HCT116 (cell line): ENCODE measurements at regions not wholly inside any gene's neighbourhood (a gene's known extent, or its start where the extent isn't known, plus 50 kb on each side); places are given as distances from the start of the nearest gene placed in this dataset.

ENCODE experiments used
- ATAC-seq: fragments of 200-7000 bp; cut with Tn5 transposase; 2 replicates; pipeline ENCODE4 v1.9.1; 2020; ENCODE audit warnings: mild to moderate bottlenecking, moderate library complexity
- BruUV-seq: library from RNA; stranded (reverse); fragments of 400-500 nt; replicated peaks from 2 replicates; lab custom pipeline; 2021; lab: Mats Ljungman, UMichigan
- CTCF ChIA-PET: fragments of 300-600 bp; sonication (Branson Sonifier 250); formaldehyde crosslinking; loops from one replicate; lab custom pipeline; 2021; ENCODE audit warnings: antibody characterized with exemption; lab: Charles Lee
- POLR2A ChIA-PET: fragments of 300-600, 350-600 bp; sonication (Branson Sonifier 250); formaldehyde crosslinking; loops from one replicate; lab custom pipeline; 2021; ENCODE audit warnings: antibody characterized with exemption; lab: Charles Lee
- RAD21 ChIA-PET, 2 experiments: fragments of 300-600 bp; sonication (Branson Sonifier 250); formaldehyde crosslinking; loops; one replicate each; lab custom pipeline; 2023; ENCODE audit warnings: low total read pairs in 2 of 2; ENCODE audit not compliant: uncharacterized antibody in 2 of 2, unreplicated experiment in 2 of 2, low non-redundant PET in 1 of 2; lab: Charles Lee
- DNase-seq: peaks from one replicate; pipeline ENCODE4 v3.0.0-alpha.2; 2010; ENCODE audit warnings: low read depth, low spot score
- H2AFZ ChIP-seq: fragments of 200-600 bp; shearing (Covaris generic), sonication (generic); 2 replicates; pipeline ENCODE4 v1.6.1; 2017; ENCODE audit warnings: low read depth, mixed run types, mixed read lengths, antibody characterized with exemption, low read length; ENCODE audit not compliant: poor library complexity, severe bottlenecking
- H3K27ac ChIP-seq: 2 replicates; pipeline ENCODE4 v1.5.1; 2012; ENCODE audit warnings: low read depth, low read length
- H3K27me3 ChIP-seq: fragments of 200-600 bp; sonication (generic); 2 replicates; pipeline ENCODE4 v1.6.1; 2016; ENCODE audit warnings: mixed run types, low read length, mixed read lengths; ENCODE audit not compliant: insufficient read depth
- H3K36me3 ChIP-seq, 2 experiments: fragments of 200-500 bp in 1 of 2; fragments of 200-600 bp in 1 of 2; sonication (Bioruptor generic) in 1 of 2; sonication (generic) in 1 of 2; 2 replicates each; pipeline versions ENCODE4 v1.5.1 to v1.6.1; 2014 to 2016; ENCODE audit warnings: low read length in 2 of 2, inconsistent platforms in 1 of 2, mixed read lengths in 1 of 2, mixed run types in 1 of 2; ENCODE audit not compliant: insufficient read depth in 2 of 2, control insufficient read depth in 1 of 2
- H3K4me1 ChIP-seq, 2 experiments: fragments of 200-600 bp in 1 of 2; sonication (generic) in 1 of 2; 2 replicates each; pipeline versions ENCODE4 v1.5.1 to v1.6.1; 2012 to 2017; ENCODE audit warnings: low read length in 2 of 2, inconsistent platforms in 1 of 2, mild to moderate bottlenecking in 1 of 2, mixed read lengths in 1 of 2, mixed run types in 1 of 2, moderate library complexity in 1 of 2; ENCODE audit not compliant: insufficient read depth in 2 of 2, control insufficient read depth in 1 of 2
- H3K4me2 ChIP-seq: fragments of 200-600 bp; sonication (generic); 2 replicates; pipeline ENCODE4 v1.6.1; 2017; ENCODE audit warnings: mixed run types, low read length, mixed read lengths
- H3K4me3 ChIP-seq, 2 experiments: fragments of 200-600 bp in 1 of 2; sonication (generic) in 1 of 2; replicated peaks in 1 of 2; 2 replicates each; pipeline ENCODE4 v1.5.1; 2011 to 2016; ENCODE audit warnings: low read length in 2 of 2, control low read depth in 1 of 2, low read depth in 1 of 2, mild to moderate bottlenecking in 1 of 2, mixed read lengths in 1 of 2, mixed run types in 1 of 2
- H3K79me2 ChIP-seq: fragments of 200-600 bp; sonication (generic); 2 replicates; pipeline ENCODE4 v1.6.1; 2017; ENCODE audit warnings: mild to moderate bottlenecking, mixed run types, low read length, moderate library complexity, mixed read lengths; ENCODE audit not compliant: insufficient read depth
- H3K9ac ChIP-seq: fragments of 200-600 bp; sonication (generic); 2 replicates; pipeline ENCODE4 v1.6.1; 2016; ENCODE audit warnings: low read length, mixed read lengths
- H3K9me2 ChIP-seq: fragments of 200-600 bp; sonication (generic), shearing (Covaris generic); 2 replicates; pipeline ENCODE4 v1.6.1; 2017; ENCODE audit warnings: mixed run types, mild to moderate bottlenecking, moderate library complexity; ENCODE audit not compliant: insufficient read depth
- H3K9me3 ChIP-seq, 2 experiments: fragments of 200-500 bp in 1 of 2; fragments of 200-600 bp in 1 of 2; sonication (Bioruptor generic) in 1 of 2; sonication (generic) in 1 of 2; 2 replicates each; pipeline ENCODE4 v1.6.1; 2014 to 2017; ENCODE audit warnings: low read length in 2 of 2, mixed read lengths in 2 of 2, inconsistent platforms in 1 of 2, low read depth in 1 of 2, mild to moderate bottlenecking in 1 of 2, mixed run types in 1 of 2, moderate library complexity in 1 of 2; ENCODE audit not compliant: control insufficient read depth in 1 of 2, insufficient read depth in 1 of 2
- H4K20me1 ChIP-seq: fragments of 200-600 bp; sonication (generic), shearing (Covaris generic); 2 replicates; pipeline ENCODE4 v1.6.1; 2017; ENCODE audit warnings: mixed run types, mild to moderate bottlenecking, moderate library complexity; ENCODE audit not compliant: insufficient read depth
- ATF3 ChIP-seq: IDR thresholded peaks from 2 replicates; pipeline ENCODE4 v1.6.1; 2012
- CEBPB ChIP-seq: IDR thresholded peaks from 2 replicates; pipeline ENCODE4 v1.6.1; 2012; ENCODE audit warnings: low read depth
- CTCF ChIP-seq, 3 experiments: fragments of 200-600 bp in 1 of 3; sonication (generic) in 1 of 3; IDR thresholded peaks in 2 of 3; conservative IDR thresholded peaks in 1 of 3; 2 replicates each; pipeline ENCODE4 v1.5.1; 2012 to 2017; ENCODE audit warnings: low read depth in 2 of 3, low read length in 2 of 3, antibody characterized with exemption in 1 of 3, borderline replicate concordance in 1 of 3, control low read depth in 1 of 3, mild to moderate bottlenecking in 1 of 3, mixed read lengths in 1 of 3, mixed run types in 1 of 3, moderate library complexity in 1 of 3; ENCODE audit not compliant: insufficient read depth in 1 of 3
- EGR1 ChIP-seq: IDR thresholded peaks from 2 replicates; pipeline ENCODE4 v1.6.1; 2012; ENCODE audit warnings: low read depth
- ELF1 ChIP-seq: IDR thresholded peaks from 2 replicates; pipeline ENCODE4 v1.6.1; 2012; ENCODE audit warnings: low read depth, borderline replicate concordance
- EZH2 ChIP-seq: fragments of 200-600 bp; sonication (generic); IDR thresholded peaks from 2 replicates; pipeline ENCODE4 v1.6.1; 2017; ENCODE audit warnings: antibody characterized with exemption, mixed run types
- EZH2phosphoT487 ChIP-seq: fragments of 200-600 bp; IDR thresholded peaks from 2 replicates; pipeline ENCODE4 v1.6.1; 2018; ENCODE audit warnings: antibody characterized with exemption, borderline replicate concordance
- FOSL1 ChIP-seq: IDR thresholded peaks from 2 replicates; pipeline ENCODE4 v1.6.1; 2012; ENCODE audit warnings: low read depth
- JUND ChIP-seq: IDR thresholded peaks from 2 replicates; pipeline ENCODE4 v1.6.1; 2012
- POLR2A ChIP-seq: IDR thresholded peaks from 2 replicates; pipeline ENCODE4 v1.7.0; 2011; ENCODE audit warnings: borderline replicate concordance; ENCODE audit not compliant: insufficient read depth, insufficient read length; ENCODE audit errors: extremely low read depth
- POLR2AphosphoS5 ChIP-seq: IDR thresholded peaks from 2 replicates; pipeline ENCODE4 v1.6.1; 2011; ENCODE audit warnings: mild to moderate bottlenecking, low read depth, low read length, moderate library complexity
- RAD21 ChIP-seq: IDR thresholded peaks from 2 replicates; pipeline ENCODE4 v1.6.1; 2012; ENCODE audit warnings: low read depth, mild to moderate bottlenecking
- REST ChIP-seq: IDR thresholded peaks from 2 replicates; pipeline ENCODE4 v1.6.1; 2012; ENCODE audit warnings: low read depth
- SIN3A ChIP-seq: IDR thresholded peaks from 2 replicates; pipeline ENCODE4 v1.6.1; 2012; ENCODE audit warnings: low read depth
- SP1 ChIP-seq: IDR thresholded peaks from 2 replicates; pipeline ENCODE4 v1.6.1; 2012; ENCODE audit warnings: low read depth
- TCF7L2 ChIP-seq: IDR thresholded peaks from 2 replicates; pipeline ENCODE4 v1.7.0; 2011; ENCODE audit warnings: borderline replicate concordance, inconsistent platforms; ENCODE audit not compliant: insufficient read depth, insufficient read length; ENCODE audit errors: extremely low read depth
- YY1 ChIP-seq: IDR thresholded peaks from 2 replicates; pipeline ENCODE4 v1.6.1; 2011; ENCODE audit warnings: low read length, low read depth, moderate library complexity, mild to moderate bottlenecking; ENCODE audit not compliant: insufficient replicate concordance; ENCODE audit errors: extremely low read depth
- ZNF274 ChIP-seq: fragments of 200-500 bp; sonication (Bioruptor generic); IDR thresholded peaks from 2 replicates; pipeline ENCODE4 v1.6.1; 2014; ENCODE audit warnings: mild to moderate bottlenecking, low read depth, low read length, inconsistent platforms
- intact Hi-C: fragments of 100-400 bp; cut with micrococcal nuclease; formaldehyde crosslinking; loops from 2 replicates; pipeline ENCODE4 v1.10.0; 2022

- Histone ChIP-seq H3K36me3 (no peaks in the 10 kb centered on the region), H2AFZ (no peak overlapping the region), H3K9me3 (peaks cover 0 to 5% of the 10 kb centered on the region in 2 experiments; a peak in 1 of 4 replicates), H3K9ac (no peak overlapping the region), H3K4me1 (peaks cover 5 to 7% of the 10 kb centered on the region in 2 experiments; a peak in 2 of 4 replicates), H3K9me2 (no peaks in the 10 kb centered on the region), H3K4me3 (no peak overlapping the region), H3K27ac (no peak overlapping the region), H3K79me2 (no peaks in the 10 kb centered on the region), H3K4me2 (no peak overlapping the region), H4K20me1 (no peaks in the 10 kb centered on the region), H3K27me3 (no peaks in the 10 kb centered on the region)
- TF ChIP-seq FOSL1 (no peak), SIN3A (no peak), CEBPB (no peak), POLR2A (no peak), ZNF274 (no peak), EZH2phosphoT487 (no peak), EZH2 (no peak), TCF7L2 (no peak), ELF1 (no peak), EGR1 (no peak), ATF3 (no peak), POLR2AphosphoS5 (no peak), CTCF (IDR thresholded peaks at IDR 0.05 in 2 of 3, conservative IDR thresholded peaks at IDR 0.05 in 1 of 3; ENCODE audit: borderline replicate concordance in 1 of 3, insufficient read depth in 1 of 3, low read depth in 2 of 3, low read length in 2 of 3) (no peak), RAD21 (no peak), REST (no peak), YY1 (no peak), SP1 (no peak), JUND (no peak)
- RAD21 ChIA-PET = no interaction called here
- CTCF ChIA-PET = interaction anchor here (2.0 kb wide), 1 partner anchor 13 kb away, joined by 4 read pairs; no protein-coding TSS in a partner anchor
- no TSS peak for BruUV-seq
- DNase-seq = no peak
- ATAC-seq = no peak
- intact Hi-C loops = no loop called here
- POLR2A ChIA-PET = no interaction called here
These were observed 231.2 kb upstream of the GSE1 start for GRCh38 chr16:85381738-85382592.
